Testis (tissue), 2 donors: ENCODE measurements at regions not wholly inside any gene's neighbourhood (a gene's known extent, or its start where the extent isn't known, plus 50 kb on each side); places are given as distances from the start of the nearest gene placed in this dataset.
"Not testable (repeated sequence)": the region's sequence is repeated elsewhere in the genome, so short reads cannot be mapped to it uniquely, and the experiment has no call there.

Experiments used
- POLR2A ChIP-seq: fragments of 450-650 bp; IDR thresholded peaks from one replicate; pipeline ENCODE4 v1.6.1; 2017; ENCODE audit warnings: antibody characterized with exemption, mild to moderate bottlenecking, moderate library complexity
- TF ChIP-seq, protein P1 (sequence below), 3 experiments: fragments of 450-650 bp in 2 of 3; fragments of 200-600 bp in 1 of 3; sonication (generic) in 1 of 3; IDR thresholded peaks; one replicate each; pipeline ENCODE4 v1.5.1; 2016 to 2019; ENCODE audit warnings: antibody characterized with exemption in 3 of 3, mild to moderate bottlenecking in 2 of 3, moderate library complexity in 1 of 3

DNA sequence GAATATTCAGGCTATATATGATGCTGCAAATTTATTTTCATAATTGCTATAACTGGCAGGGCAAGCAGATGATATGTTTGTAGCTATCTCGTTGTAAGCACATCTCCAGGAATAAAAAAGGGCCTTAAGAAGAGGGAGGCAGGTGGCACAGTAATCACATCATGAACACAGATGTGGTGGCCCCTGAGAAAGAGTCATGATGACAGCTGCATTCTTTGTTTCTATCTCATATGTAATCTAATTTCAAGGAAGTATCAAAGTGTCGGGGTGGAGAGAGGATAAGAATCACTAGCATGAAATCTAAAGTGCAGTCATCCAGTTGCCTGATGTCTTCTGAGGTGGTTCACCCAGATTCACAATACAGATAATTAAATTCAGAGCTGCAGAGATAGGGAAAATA lies 78.9 kb upstream of the POTED start:
- TF ChIP-seq, protein P1, sequence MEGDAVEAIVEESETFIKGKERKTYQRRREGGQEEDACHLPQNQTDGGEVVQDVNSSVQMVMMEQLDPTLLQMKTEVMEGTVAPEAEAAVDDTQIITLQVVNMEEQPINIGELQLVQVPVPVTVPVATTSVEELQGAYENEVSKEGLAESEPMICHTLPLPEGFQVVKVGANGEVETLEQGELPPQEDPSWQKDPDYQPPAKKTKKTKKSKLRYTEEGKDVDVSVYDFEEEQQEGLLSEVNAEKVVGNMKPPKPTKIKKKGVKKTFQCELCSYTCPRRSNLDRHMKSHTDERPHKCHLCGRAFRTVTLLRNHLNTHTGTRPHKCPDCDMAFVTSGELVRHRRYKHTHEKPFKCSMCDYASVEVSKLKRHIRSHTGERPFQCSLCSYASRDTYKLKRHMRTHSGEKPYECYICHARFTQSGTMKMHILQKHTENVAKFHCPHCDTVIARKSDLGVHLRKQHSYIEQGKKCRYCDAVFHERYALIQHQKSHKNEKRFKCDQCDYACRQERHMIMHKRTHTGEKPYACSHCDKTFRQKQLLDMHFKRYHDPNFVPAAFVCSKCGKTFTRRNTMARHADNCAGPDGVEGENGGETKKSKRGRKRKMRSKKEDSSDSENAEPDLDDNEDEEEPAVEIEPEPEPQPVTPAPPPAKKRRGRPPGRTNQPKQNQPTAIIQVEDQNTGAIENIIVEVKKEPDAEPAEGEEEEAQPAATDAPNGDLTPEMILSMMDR (IDR thresholded peaks at IDR 0.05), result not testable (repeated sequence)
- TF ChIP-seq POLR2A, result not testable (repeated sequence)
